Endothelial cell of umbilical vein (primary cell): ENCODE measurements at regions not wholly inside any gene's neighbourhood (a gene's known extent, or its start where the extent isn't known, plus 50 kb on each side); places are given as distances from the start of the nearest gene placed in this dataset.

Source experiments
- BruUV-seq: library from RNA; stranded (reverse); fragments of 400-500 nt; replicated peaks from 2 replicates; lab custom pipeline; 2021; lab: Mats Ljungman, UMichigan
- CTCF ChIA-PET: fragments of 300-600, 350-600 bp; sonication (Branson Sonifier 250); formaldehyde crosslinking; loops from one replicate; lab custom pipeline; 2021; ENCODE audit warnings: antibody characterized with exemption, inconsistent platforms; lab: Charles Lee
- POLR2A ChIA-PET: fragments of 300-600, 350-600 bp; sonication (Branson Sonifier 250); formaldehyde crosslinking; loops from one replicate; lab custom pipeline; 2021; ENCODE audit warnings: antibody characterized with exemption, inconsistent platforms; lab: Charles Lee
- DNase-seq: peaks from one replicate; pipeline ENCODE4 v3.0.0-alpha.2; 2011; ENCODE audit warnings: low read depth, low spot score
- FAIRE-seq: peaks from 2 replicates; lab custom pipeline; 2011; peaks lifted over from hg19 to GRCh38; lab: Jason Lieb, UNC
- H2AFZ ChIP-seq: 2 replicates; pipeline ENCODE4 v1.6.0; 2012; ENCODE audit warnings: low read depth, low read length, control low read depth, inconsistent platforms
- H3K27ac ChIP-seq: 2 replicates; pipeline ENCODE4 v1.5.1; 2011; ENCODE audit warnings: low read depth, mild to moderate bottlenecking, control low read depth, low read length, moderate library complexity; ENCODE audit not compliant: insufficient read depth
- H3K27me3 ChIP-seq, 2 experiments: 2 replicates each; pipeline versions ENCODE4 v1.6.0 to v1.6.1; 2011; ENCODE audit warnings: low read length in 2 of 2, mixed read lengths in 1 of 2; ENCODE audit not compliant: control insufficient read depth in 2 of 2, insufficient read depth in 2 of 2
- H3K36me3 ChIP-seq, 2 experiments: 2 replicates in 1 of 2; 3 replicates in 1 of 2; pipeline ENCODE4 v1.5.1; 2011; ENCODE audit warnings: low read length in 2 of 2, mild to moderate bottlenecking in 1 of 2, moderate library complexity in 1 of 2; ENCODE audit not compliant: control insufficient read depth in 2 of 2, insufficient read depth in 2 of 2; ENCODE audit errors: extremely low read depth in 1 of 2
- H3K4me1 ChIP-seq: 3 replicates; pipeline ENCODE4 v1.5.1; 2011; ENCODE audit warnings: mild to moderate bottlenecking, low read length; ENCODE audit not compliant: control insufficient read depth, insufficient read depth; ENCODE audit errors: extremely low read depth
- H3K4me2 ChIP-seq: 2 replicates; pipeline ENCODE4 v1.6.1; 2011; ENCODE audit warnings: low read length, control low read depth, mixed read lengths; ENCODE audit not compliant: insufficient read depth
- H3K4me3 ChIP-seq, 3 experiments: fragments of 200-600 bp in 1 of 3; sonication (generic), shearing (Covaris generic) in 1 of 3; replicated peaks in 1 of 3; 2 replicates each; pipeline ENCODE4 v1.5.1; 2011 to 2016; ENCODE audit warnings: control low read depth in 3 of 3, low read length in 3 of 3, mild to moderate bottlenecking in 2 of 3, inconsistent platforms in 1 of 3, low read depth in 1 of 3, moderate library complexity in 1 of 3; ENCODE audit not compliant: insufficient read depth in 1 of 3
- H3K79me2 ChIP-seq: 2 replicates; pipeline ENCODE4 v1.6.0; 2012; ENCODE audit warnings: low read length, inconsistent platforms; ENCODE audit not compliant: control insufficient read depth, insufficient read depth
- H3K9ac ChIP-seq: replicated peaks from 2 replicates; pipeline ENCODE3; 2011; ENCODE audit warnings: low read length, control low read depth; ENCODE audit not compliant: insufficient read depth; ENCODE audit errors: extremely low read depth
- H3K9me1 ChIP-seq: replicated peaks from 3 replicates; pipeline ENCODE4 v1.6.0; 2011; ENCODE audit warnings: mild to moderate bottlenecking, low read length; ENCODE audit not compliant: control insufficient read depth, insufficient read depth; ENCODE audit errors: extremely low read depth
- H3K9me3 ChIP-seq: replicated peaks from 2 replicates; pipeline ENCODE4 v1.5.1; 2012; ENCODE audit warnings: low read length, inconsistent platforms; ENCODE audit not compliant: control insufficient read depth, insufficient read depth
- H4K20me1 ChIP-seq: replicated peaks from 2 replicates; pipeline ENCODE3; 2011; ENCODE audit warnings: mild to moderate bottlenecking, low read length; ENCODE audit not compliant: control insufficient read depth, insufficient read depth; ENCODE audit errors: extremely low read depth
- CTCF ChIP-seq, 2 donors: IDR thresholded peaks; 1 replicate in 1 of 2; 2 replicates in 1 of 2; pipeline ENCODE4 v1.5.1; 2011; ENCODE audit warnings: low read length in 2 of 2, mild to moderate bottlenecking in 2 of 2, moderate library complexity in 2 of 2, control low read depth in 1 of 2, inconsistent platforms in 1 of 2, low read depth in 1 of 2; ENCODE audit not compliant: insufficient read depth in 1 of 2; ENCODE audit errors: extremely low read depth in 1 of 2
- EZH2 ChIP-seq: IDR thresholded peaks from 2 replicates; pipeline ENCODE4 v1.6.1; 2012; ENCODE audit warnings: borderline replicate concordance, low read depth, mild to moderate bottlenecking, moderate library complexity, low read length, inconsistent platforms; ENCODE audit not compliant: severe bottlenecking
- FOS ChIP-seq: IDR thresholded peaks from 2 replicates; pipeline ENCODE4 v1.6.1; 2011; ENCODE audit warnings: mild to moderate bottlenecking, low read length, moderate library complexity, borderline replicate concordance; ENCODE audit not compliant: insufficient read depth
- GATA2 ChIP-seq: IDR thresholded peaks from 2 replicates; pipeline ENCODE4 v1.7.0; 2011; ENCODE audit warnings: low read depth, mild to moderate bottlenecking, moderate library complexity, mixed read lengths, low read length; ENCODE audit not compliant: insufficient read length, insufficient read depth
- JUN ChIP-seq: IDR thresholded peaks from 2 replicates; pipeline ENCODE4 v1.6.1; 2011; ENCODE audit warnings: borderline replicate concordance, low read depth; ENCODE audit not compliant: insufficient read length, insufficient read depth
- MAX ChIP-seq: IDR thresholded peaks from 2 replicates; pipeline ENCODE4 v1.6.1; 2011; ENCODE audit not compliant: insufficient read depth, insufficient read length
- MYC ChIP-seq: IDR thresholded peaks from one replicate; pipeline ENCODE4 v1.6.1; 2011; ENCODE audit warnings: mild to moderate bottlenecking, low read depth, low read length
- POLR2A ChIP-seq: IDR thresholded peaks from 2 replicates; pipeline ENCODE4 v1.6.1; 2012; ENCODE audit warnings: low read depth, mild to moderate bottlenecking, control low read depth, low read length
- POLR2AphosphoS5 ChIP-seq: IDR thresholded peaks from 2 replicates; pipeline ENCODE4 v1.6.1; 2012; ENCODE audit warnings: low read depth, mild to moderate bottlenecking, control low read depth, low read length, moderate library complexity; ENCODE audit not compliant: insufficient read depth
- dilution Hi-C: fragments of 300-500 bp; cut with MboI; formaldehyde crosslinking; loops from one replicate; pipeline ENCODE4 v1.15.0; 2019; ENCODE audit warnings: low sequenced_read_pairs; ENCODE audit not compliant: extremely low pct_ligation_motif_present
- intact Hi-C: fragments of 100-400 bp; cut with micrococcal nuclease; formaldehyde crosslinking; loops from one replicate; pipeline ENCODE4 v1.10.0; 2022

GRCh38 chr1:214198571-214198970 lies 82.4 kb upstream of the SMYD2 start:
- no peak for TF ChIP-seq FOS
- TF ChIP-seq EZH2: no peak
- no peak for TF ChIP-seq CTCF (IDR thresholded peaks at IDR 0.05; ENCODE audit: extremely low read depth in 1 of 2, insufficient read depth in 1 of 2, low read depth in 1 of 2, low read length in 2 of 2)
- TF ChIP-seq POLR2AphosphoS5: no peak
- TF ChIP-seq GATA2: no peak
- no peak for TF ChIP-seq JUN
- no peak for TF ChIP-seq POLR2A
- TF ChIP-seq MAX: no peak
- no peak for TF ChIP-seq MYC
- H3K79me2 ChIP-seq: no peaks in the 10 kb centered on the region
- CTCF ChIA-PET: interaction anchor here (1.2 to 1.9 kb wide), 2 partner anchors 8 to 16 kb away, joined by 4 read pairs; no protein-coding TSS in a partner anchor
- H3K4me3 ChIP-seq: no peak overlapping the region
- no peak overlapping the region for H3K4me2 ChIP-seq
- no peak overlapping the region for H3K27ac ChIP-seq
- FAIRE-seq (no peak), DNase-seq (no peak)
- H3K9me1 ChIP-seq: no peaks in the 10 kb centered on the region
- no TSS peak for BruUV-seq
- H3K9ac ChIP-seq: no peak overlapping the region
- POLR2A ChIA-PET: no interaction called here
- no peaks in the 10 kb centered on the region for H3K36me3 ChIP-seq
- peaks cover 7 to 21% of the 10 kb centered on the region in 2 experiments for H3K27me3 ChIP-seq
- H3K9me3 ChIP-seq: no peaks in the 10 kb centered on the region
- no peak overlapping the region for H2AFZ ChIP-seq
- intact Hi-C loops: no loop called here
- no peaks in the 10 kb centered on the region for H3K4me1 ChIP-seq
- dilution Hi-C loops: no loop called here
- no peaks in the 10 kb centered on the region for H4K20me1 ChIP-seq
